H1 (cell line): ENCODE measurements at regions not wholly inside any gene's neighbourhood (a gene's known extent, or its start where the extent isn't known, plus 50 kb on each side); places are given as distances from the start of the nearest gene placed in this dataset.
"Not testable (repeated sequence)": the region's sequence is repeated elsewhere in the genome, so short reads cannot be mapped to it uniquely, and the experiment has no call there.

ENCODE experiments used
- CTCF ChIA-PET: fragments of 300-600 bp; sonication (Branson Sonifier 250); formaldehyde crosslinking; loops from one replicate; lab custom pipeline; 2021; ENCODE audit not compliant: partially characterized antibody; lab: Charles Lee
- POLR2A ChIA-PET: fragments of 300-600 bp; sonication (Branson Sonifier 250); formaldehyde crosslinking; loops from one replicate; lab custom pipeline; 2021; ENCODE audit warnings: inconsistent platforms; ENCODE audit not compliant: partially characterized antibody; lab: Charles Lee
- DNase-seq, 2 experiments: peaks; one replicate each; pipeline versions ENCODE4 v3.0.0 to v3.0.0-alpha.2; 2010 to 2022; ENCODE audit warnings: low spot score in 2 of 2, low read depth in 1 of 2, mixed read lengths in 1 of 2
- FAIRE-seq: peaks from 2 replicates; lab custom pipeline; 2011; peaks lifted over from hg19 to GRCh38; lab: Jason Lieb, UNC
- H2AFZ ChIP-seq: 2 replicates; pipeline ENCODE4 v1.8.1; 2012; ENCODE audit warnings: low read length, inconsistent platforms
- H2AK5ac ChIP-seq: 2 replicates; pipeline ENCODE4 v1.6.1; 2013; ENCODE audit warnings: low read depth, low read length
- H2BK120ac ChIP-seq: replicated peaks from 2 replicates; pipeline ENCODE3; 2013; ENCODE audit warnings: low read depth, low read length, inconsistent platforms
- H2BK12ac ChIP-seq: 2 replicates; pipeline ENCODE4 v1.6.1; 2013; ENCODE audit warnings: low read depth, low read length
- H2BK15ac ChIP-seq: 2 replicates; pipeline ENCODE4 v1.6.1; 2013; ENCODE audit warnings: low read length
- H2BK20ac ChIP-seq: 2 replicates; pipeline ENCODE4 v1.6.1; 2013; ENCODE audit warnings: low read length
- H2BK5ac ChIP-seq: 2 replicates; pipeline ENCODE4 v1.6.1; 2013; ENCODE audit warnings: low read depth, low read length
- H3K14ac ChIP-seq: 2 replicates; pipeline ENCODE4 v1.6.1; 2013; ENCODE audit warnings: inconsistent platforms; ENCODE audit not compliant: insufficient read length
- H3K18ac ChIP-seq: 2 replicates; pipeline ENCODE4 v1.6.1; 2013; ENCODE audit warnings: low read length; ENCODE audit errors: extremely low read depth
- H3K23ac ChIP-seq: 2 replicates; pipeline ENCODE4 v1.6.1; 2013; ENCODE audit warnings: inconsistent platforms; ENCODE audit not compliant: insufficient read length
- H3K23me2 ChIP-seq: 2 replicates; pipeline ENCODE4 v1.6.1; 2013; ENCODE audit warnings: low read depth, low read length
- H3K27ac ChIP-seq: 2 replicates; pipeline ENCODE4 v1.6.1; 2011; ENCODE audit warnings: low read depth, low read length, inconsistent platforms
- H3K27me3 ChIP-seq, 4 experiments: replicated peaks in 1 of 4; 1 replicate in 1 of 4; 2 replicates in 3 of 4; pipeline versions ENCODE4 v1.6.1 to v1.8.1; 2011 to 2013; ENCODE audit warnings: low read length in 3 of 4, mild to moderate bottlenecking in 3 of 4, inconsistent platforms in 2 of 4, mixed read lengths in 2 of 4, moderate library complexity in 1 of 4; ENCODE audit not compliant: control insufficient read depth in 3 of 4, insufficient read depth in 3 of 4; ENCODE audit errors: extremely low read depth in 1 of 4
- H3K36me3 ChIP-seq, 4 experiments: 2 replicates each; pipeline versions ENCODE4 v1.6.1 to v1.8.1; 2011 to 2013; ENCODE audit warnings: mild to moderate bottlenecking in 4 of 4, low read length in 3 of 4, moderate library complexity in 2 of 4, control low read depth in 1 of 4, inconsistent platforms in 1 of 4; ENCODE audit not compliant: insufficient read depth in 4 of 4, control insufficient read depth in 2 of 4
- H3K4ac ChIP-seq: replicated peaks from 2 replicates; pipeline ENCODE3; 2013; ENCODE audit warnings: low read length, low read depth, mixed read lengths, inconsistent platforms; ENCODE audit not compliant: insufficient read length
- H3K4me1 ChIP-seq, 4 experiments: replicated peaks in 1 of 4; 1 replicate in 1 of 4; 2 replicates in 3 of 4; pipeline versions ENCODE4 v1.6.1 to v1.8.1; 2011 to 2013; ENCODE audit warnings: low read length in 3 of 4, inconsistent platforms in 2 of 4, mixed read lengths in 1 of 4; ENCODE audit not compliant: insufficient read depth in 4 of 4, control insufficient read depth in 3 of 4
- H3K4me2 ChIP-seq, 2 experiments: 2 replicates each; pipeline versions ENCODE4 v1.6.1 to v1.8.1; 2011 to 2013; ENCODE audit warnings: low read depth in 2 of 2, low read length in 2 of 2, control low read depth in 1 of 2, inconsistent platforms in 1 of 2, mild to moderate bottlenecking in 1 of 2; ENCODE audit not compliant: insufficient read depth in 1 of 2
- H3K4me3 ChIP-seq, 4 experiments: fragments of 200-600, 300-600 bp in 1 of 4; sonication (generic), shearing (Covaris generic), sonication (Bioruptor Twin) in 1 of 4; 2 replicates each; pipeline versions ENCODE4 v1.5.1 to v1.8.1; 2011 to 2016; ENCODE audit warnings: low read length in 4 of 4, low read depth in 3 of 4, control low read depth in 2 of 4, inconsistent platforms in 2 of 4, mild to moderate bottlenecking in 2 of 4, mixed read lengths in 1 of 4, moderate library complexity in 1 of 4; ENCODE audit not compliant: insufficient read depth in 2 of 4; ENCODE audit errors: extremely low read depth in 1 of 4
- H3K56ac ChIP-seq: replicated peaks from 2 replicates; pipeline ENCODE3; 2013; ENCODE audit warnings: low read depth, mild to moderate bottlenecking, mixed read lengths, low read length, inconsistent platforms; ENCODE audit not compliant: insufficient read length
- H3K79me1 ChIP-seq: 2 replicates; pipeline ENCODE4 v1.6.1; 2013; ENCODE audit warnings: low read depth, low read length, control low read depth
- H3K79me2 ChIP-seq, 2 experiments: 2 replicates each; pipeline versions ENCODE4 v1.6.1 to v1.8.1; 2012 to 2013; ENCODE audit warnings: low read length in 2 of 2, mild to moderate bottlenecking in 2 of 2, inconsistent platforms in 1 of 2; ENCODE audit not compliant: insufficient read depth in 2 of 2, control insufficient read depth in 1 of 2
- H3K9ac ChIP-seq, 4 experiments: replicated peaks in 1 of 4; 1 replicate in 1 of 4; 2 replicates in 3 of 4; pipeline versions ENCODE4 v1.6.1 to v1.8.1; 2011 to 2013; ENCODE audit warnings: low read depth in 3 of 4, low read length in 3 of 4, control low read depth in 2 of 4, mild to moderate bottlenecking in 2 of 4, moderate library complexity in 2 of 4, inconsistent platforms in 1 of 4; ENCODE audit errors: extremely low read depth in 1 of 4
- H3K9me3 ChIP-seq, 2 experiments: 2 replicates each; pipeline versions ENCODE4 v1.6.1 to v1.8.1; 2012 to 2013; ENCODE audit warnings: mild to moderate bottlenecking in 2 of 2, moderate library complexity in 2 of 2, control low read depth in 1 of 2, inconsistent platforms in 1 of 2, low read depth in 1 of 2, low read length in 1 of 2, mixed read lengths in 1 of 2; ENCODE audit not compliant: insufficient read depth in 2 of 2
- H4K20me1 ChIP-seq, 2 experiments: replicated peaks in 1 of 2; 2 replicates each; pipeline versions ENCODE3 to v1.8.1; 2011 to 2013; ENCODE audit warnings: inconsistent platforms in 2 of 2, low read length in 2 of 2, mild to moderate bottlenecking in 1 of 2; ENCODE audit not compliant: insufficient read depth in 2 of 2, control insufficient read depth in 1 of 2
- H4K5ac ChIP-seq: 2 replicates; pipeline ENCODE4 v1.6.1; 2013; ENCODE audit warnings: low read length, low read depth, mixed read lengths, inconsistent platforms; ENCODE audit not compliant: insufficient read length
- H4K8ac ChIP-seq: 2 replicates; pipeline ENCODE4 v1.8.0; 2013; ENCODE audit warnings: mild to moderate bottlenecking, moderate library complexity, low read length, inconsistent platforms; ENCODE audit not compliant: insufficient read depth; ENCODE audit errors: extremely low read depth
- H4K91ac ChIP-seq: replicated peaks from 2 replicates; pipeline ENCODE3; 2013; ENCODE audit warnings: low read length, mixed read lengths, inconsistent platforms; ENCODE audit not compliant: insufficient read length
- WGBS, 2 experiments: shearing (Covaris generic) in 1 of 2; methylation state at CpG; one replicate each; pipeline versions ENCODE4 v1.1.6 to v1.1.7; 2013 to 2015; ENCODE audit warnings: low lambda C conversion rate in 2 of 2, mixed read lengths in 2 of 2, inconsistent platforms in 1 of 2, low coverage in 1 of 2, missing lambda C conversion rate in 1 of 2; ENCODE audit not compliant: insufficient replicate concordance in 2 of 2, insufficient coverage in 1 of 2, insufficient read length in 1 of 2; ENCODE audit errors: extremely low coverage in 1 of 2, missing lambda C conversion rate in 1 of 2; 5-methylcytosine and 5-hydroxymethylcytosine counted together

DNA sequence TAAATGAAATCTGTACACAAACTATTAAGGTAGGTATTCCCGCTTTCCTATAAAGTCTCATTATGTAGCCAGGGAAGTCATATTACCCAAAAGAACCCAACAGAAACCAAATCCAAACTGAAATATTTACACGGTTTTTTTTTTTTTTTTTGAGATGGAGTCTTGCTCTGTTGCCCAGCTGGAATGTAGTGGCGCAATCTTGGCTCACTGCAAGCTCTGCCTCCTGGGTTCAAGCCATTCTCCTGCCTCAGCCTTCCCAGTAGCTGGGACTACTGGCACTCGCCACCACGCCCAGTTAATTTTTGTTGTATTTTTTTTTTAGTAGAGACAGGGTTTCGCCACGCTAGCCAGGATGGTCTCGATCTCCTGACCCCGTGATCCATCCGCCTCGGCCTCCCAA is 62.5 kb upstream of the CUL3 start:
- 93% methylated on average over 9 of the region's 11 CpGs; no CpG with 5 or more reads in 1 of the 2 experiments for WGBS, 2 experiments
- H3K4me3 ChIP-seq, H3K79me1 ChIP-seq, H3K4me1 ChIP-seq, H3K36me3 ChIP-seq, FAIRE-seq, H3K79me2 ChIP-seq, H3K4ac ChIP-seq, H3K9ac ChIP-seq, H3K27ac ChIP-seq, H2BK15ac ChIP-seq, H3K23me2 ChIP-seq, H4K20me1 ChIP-seq, H2BK20ac ChIP-seq, H3K23ac ChIP-seq, H2AFZ ChIP-seq, H3K27me3 ChIP-seq, DNase-seq, H4K5ac ChIP-seq, H3K18ac ChIP-seq, POLR2A ChIA-PET, H4K8ac ChIP-seq, H2BK5ac ChIP-seq, H2AK5ac ChIP-seq, H3K4me2 ChIP-seq, H3K56ac ChIP-seq, H3K14ac ChIP-seq, H2BK120ac ChIP-seq, H4K91ac ChIP-seq, H2BK12ac ChIP-seq, H3K9me3 ChIP-seq: not testable (repeated sequence)
- CTCF ChIA-PET = interaction anchor here (0.8 to 6.4 kb wide), 18 partner anchors 8 to 679 kb away, joined by 3 to 45 read pairs (median 4); no protein-coding TSS in a partner anchor
